ENCODE measurements at regions not wholly inside any gene's neighbourhood (a gene's known extent, or its start where the extent isn't known, plus 50 kb on each side); places are given as distances from the start of the nearest gene placed in this dataset.

DNA sequence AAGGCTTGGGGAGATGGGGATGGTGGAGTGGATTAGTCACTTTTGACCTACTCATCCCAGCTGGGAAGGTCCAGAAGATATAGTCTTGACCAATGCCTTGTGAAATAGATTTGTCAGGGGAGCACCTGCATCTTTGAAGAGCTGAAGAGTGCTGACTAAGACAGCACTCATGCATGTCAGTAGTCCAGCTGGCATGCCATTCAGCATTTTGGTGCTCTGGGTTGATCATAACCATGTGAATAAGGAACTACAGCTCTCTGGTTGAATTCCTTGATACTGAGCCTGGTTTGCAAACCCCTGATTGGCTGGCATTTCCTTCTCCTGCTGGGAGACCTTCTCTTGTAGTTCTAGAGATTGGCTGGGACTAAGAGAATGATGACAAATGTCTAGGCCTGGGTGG, 106.8 kb upstream of the ALX4 start:
- Histone ChIP-seq H3K4me3 (ENCODE audit: low read length) (no peak overlapping the region), H3K9me3 (ENCODE audit: control insufficient read depth in 1 of 2, insufficient read depth in 1 of 2, low read length in 2 of 2) (no peaks in the 10 kb centered on the region), H3K36me3 (ENCODE audit: insufficient read depth, low read length) (no peaks in the 10 kb centered on the region), H3K4me1 (ENCODE audit: insufficient read depth, low read length) (no peaks in the 10 kb centered on the region), H3K27ac (ENCODE audit: low read depth in 1 of 2, low read length in 2 of 2) (no peak overlapping the region), H3K27me3 (ENCODE audit: control insufficient read depth in 1 of 2, insufficient read depth in 2 of 2, low read length in 2 of 2) (peaks cover 5 to 6% of the 10 kb centered on the region in 2 experiments)
- Mint-ChIP-seq H3K4me1 (ENCODE audit: low read depth) (no peaks in the 10 kb centered on the region), H3K27me3 (peaks cover 39% of the 10 kb centered on the region), H3K4me3 (no peak overlapping the region), H3K27ac (no peak overlapping the region), H3K9me3 (peaks cover 3% of the 10 kb centered on the region), H3K36me3 (ENCODE audit: low read depth) (no peaks in the 10 kb centered on the region)
- DNase-seq (no peak), ATAC-seq (ENCODE audit: poor library complexity) (no peak)
- intact Hi-C loops (cut with DNase I, micrococcal nuclease) = no loop called here
- ChIA-PET POLR2A (no interaction called here), CTCF (no interaction called here)
- TF ChIP-seq, protein P1, sequence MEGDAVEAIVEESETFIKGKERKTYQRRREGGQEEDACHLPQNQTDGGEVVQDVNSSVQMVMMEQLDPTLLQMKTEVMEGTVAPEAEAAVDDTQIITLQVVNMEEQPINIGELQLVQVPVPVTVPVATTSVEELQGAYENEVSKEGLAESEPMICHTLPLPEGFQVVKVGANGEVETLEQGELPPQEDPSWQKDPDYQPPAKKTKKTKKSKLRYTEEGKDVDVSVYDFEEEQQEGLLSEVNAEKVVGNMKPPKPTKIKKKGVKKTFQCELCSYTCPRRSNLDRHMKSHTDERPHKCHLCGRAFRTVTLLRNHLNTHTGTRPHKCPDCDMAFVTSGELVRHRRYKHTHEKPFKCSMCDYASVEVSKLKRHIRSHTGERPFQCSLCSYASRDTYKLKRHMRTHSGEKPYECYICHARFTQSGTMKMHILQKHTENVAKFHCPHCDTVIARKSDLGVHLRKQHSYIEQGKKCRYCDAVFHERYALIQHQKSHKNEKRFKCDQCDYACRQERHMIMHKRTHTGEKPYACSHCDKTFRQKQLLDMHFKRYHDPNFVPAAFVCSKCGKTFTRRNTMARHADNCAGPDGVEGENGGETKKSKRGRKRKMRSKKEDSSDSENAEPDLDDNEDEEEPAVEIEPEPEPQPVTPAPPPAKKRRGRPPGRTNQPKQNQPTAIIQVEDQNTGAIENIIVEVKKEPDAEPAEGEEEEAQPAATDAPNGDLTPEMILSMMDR (IDR thresholded peaks at IDR 0.05) = no peak

DNA sequence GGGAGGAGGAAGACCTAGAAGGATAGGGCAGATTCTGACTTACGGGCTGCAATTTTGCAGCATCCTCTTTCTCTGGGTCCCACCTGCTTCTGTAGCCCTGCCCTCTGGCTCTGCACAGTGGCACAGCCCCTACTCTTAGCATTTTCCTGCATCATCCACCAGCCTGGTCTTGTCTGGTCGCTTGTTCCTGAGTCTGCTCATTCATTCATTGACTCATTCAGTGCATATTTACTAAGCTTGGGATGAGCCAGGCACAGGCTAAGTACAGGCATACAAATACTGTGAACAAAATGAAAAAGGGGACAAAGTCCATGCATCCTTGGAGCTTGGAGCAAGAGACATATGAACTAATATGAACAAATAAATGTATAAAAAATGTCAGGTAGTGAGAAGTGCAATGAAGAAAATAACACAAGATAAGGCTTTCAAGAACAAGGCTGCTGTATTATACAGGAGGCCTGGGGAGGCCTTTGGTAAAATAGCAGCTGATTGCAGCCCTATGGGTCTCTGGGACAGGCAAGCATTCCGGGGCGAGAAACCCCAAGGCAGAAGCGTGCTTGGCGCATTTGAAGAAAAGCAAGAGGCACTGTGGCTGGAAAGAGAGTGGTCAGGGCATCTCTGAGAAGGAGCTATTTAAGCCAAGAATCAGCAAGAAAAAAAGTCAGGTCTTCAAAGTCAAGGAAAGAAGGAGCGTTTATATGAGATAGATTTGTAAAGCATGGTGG, 108.0 kb upstream of the ALX4 start:
- H3K27me3 ChIP-seq (ENCODE audit: control insufficient read depth in 1 of 2, insufficient read depth in 2 of 2, low read length in 2 of 2) = peaks cover 3 to 5% of the 10 kb centered on the region in 2 experiments
- Mint-ChIP-seq H3K4me3 (no peak overlapping the region), H3K27me3 (peaks cover 34% of the 10 kb centered on the region), H3K9me3 (no peaks in the 10 kb centered on the region), H3K36me3 (ENCODE audit: low read depth) (no peaks in the 10 kb centered on the region), H3K4me1 (ENCODE audit: low read depth) (no peaks in the 10 kb centered on the region), H3K27ac (no peak overlapping the region)
- H3K9me3 ChIP-seq (ENCODE audit: control insufficient read depth in 1 of 2, insufficient read depth in 1 of 2, low read length in 2 of 2) = no peaks in the 10 kb centered on the region
- no peaks in the 10 kb centered on the region for H3K4me1 ChIP-seq (ENCODE audit: insufficient read depth, low read length)
- TF ChIP-seq, protein P1 (IDR thresholded peaks at IDR 0.05) = no peak
- H3K4me3 ChIP-seq (ENCODE audit: low read length) = no peak overlapping the region
- DNase-seq (no peak), ATAC-seq (ENCODE audit: poor library complexity) (no peak)
- H3K36me3 ChIP-seq (ENCODE audit: insufficient read depth, low read length) = no peaks in the 10 kb centered on the region
- POLR2A ChIA-PET = no interaction called here
- intact Hi-C loops (cut with DNase I, micrococcal nuclease) = no loop called here
- H3K27ac ChIP-seq (ENCODE audit: low read depth in 1 of 2, low read length in 2 of 2) = no peak overlapping the region
- CTCF ChIA-PET = no interaction called here

DNA sequence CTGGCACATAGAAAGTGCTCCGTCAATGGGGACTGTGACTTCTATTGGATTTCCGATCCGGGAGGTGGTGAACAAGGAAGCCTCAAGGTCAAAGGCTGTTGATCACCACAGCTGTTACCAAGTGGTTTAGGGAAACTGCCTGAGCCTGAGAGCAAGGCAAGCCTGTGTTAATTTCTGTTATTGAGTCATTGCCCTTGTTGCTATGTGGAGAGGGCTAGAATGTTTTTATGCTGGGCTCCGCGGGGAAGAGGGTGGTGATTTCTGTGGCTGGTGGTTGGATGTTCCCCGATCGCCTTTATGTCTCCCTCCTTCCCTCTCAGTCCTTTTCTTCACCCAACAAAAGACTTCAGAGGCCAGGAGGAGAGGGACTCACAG, 108.5 kb upstream of the ALX4 start:
- H3K9me3 ChIP-seq (ENCODE audit: control insufficient read depth in 1 of 2, insufficient read depth in 1 of 2, low read length in 2 of 2) = no peaks in the 10 kb centered on the region
- no peak overlapping the region for H3K4me3 ChIP-seq (ENCODE audit: low read length)
- peaks cover under 1 to 5% of the 10 kb centered on the region in 2 experiments for H3K27me3 ChIP-seq (ENCODE audit: control insufficient read depth in 1 of 2, insufficient read depth in 2 of 2, low read length in 2 of 2)
- no peaks in the 10 kb centered on the region for H3K4me1 ChIP-seq (ENCODE audit: insufficient read depth, low read length)
- no peak overlapping the region for H3K27ac Mint-ChIP-seq
- no peaks in the 10 kb centered on the region for H3K4me1 Mint-ChIP-seq (ENCODE audit: low read depth)
- TF ChIP-seq, protein P1 (IDR thresholded peaks at IDR 0.05) = no peak
- H3K36me3 Mint-ChIP-seq (ENCODE audit: low read depth) = no peaks in the 10 kb centered on the region
- H3K9me3 Mint-ChIP-seq = no peaks in the 10 kb centered on the region
- intact Hi-C loops (cut with DNase I, micrococcal nuclease) = no loop called here
- H3K27ac ChIP-seq (ENCODE audit: low read depth in 1 of 2, low read length in 2 of 2) = no peak overlapping the region
- peaks cover 38% of the 10 kb centered on the region for H3K27me3 Mint-ChIP-seq
- POLR2A ChIA-PET = no interaction called here
- DNase-seq (no peak), ATAC-seq (ENCODE audit: poor library complexity) (no peak)
- no peak overlapping the region for H3K4me3 Mint-ChIP-seq
- CTCF ChIA-PET = no interaction called here
- H3K36me3 ChIP-seq (ENCODE audit: insufficient read depth, low read length) = no peaks in the 10 kb centered on the region
